Neural cell (in vitro differentiated cells): ENCODE measurements at regions not wholly inside any gene's neighbourhood (a gene's known extent, or its start where the extent isn't known, plus 50 kb on each side); places are given as distances from the start of the nearest gene placed in this dataset.
A peak's percentile ranks its signal among the peaks of the same experiment; 100 is the strongest.

Experiments
- H2AFZ ChIP-seq: fragments of 200-600, 300-800 bp; sonication (generic), shearing (Covaris generic); 2 replicates; pipeline ENCODE4 v1.6.0; 2014; ENCODE audit warnings: low read depth, mild to moderate bottlenecking, antibody characterized with exemption, low read length, moderate library complexity
- H3F3A ChIP-seq: fragments of 200-600 bp; shearing (Covaris generic); 2 replicates; pipeline ENCODE4 v1.6.1; 2016; ENCODE audit warnings: mild to moderate bottlenecking, moderate library complexity, mixed read lengths, antibody characterized with exemption, low read length; ENCODE audit not compliant: insufficient read depth, poor library complexity, severe bottlenecking
- H3K27ac ChIP-seq: fragments of 200-600, 300-800 bp; sonication (generic), shearing (Covaris generic); 2 replicates; pipeline ENCODE4 v1.5.1; 2014; ENCODE audit warnings: mild to moderate bottlenecking, low read length, moderate library complexity
- H3K27me3 ChIP-seq: fragments of 300-800, 200-600 bp; sonication (generic), shearing (Covaris generic); 2 replicates; pipeline ENCODE4 v1.6.0; 2014; ENCODE audit warnings: mild to moderate bottlenecking, low read depth, low read length, moderate library complexity; ENCODE audit not compliant: insufficient read depth
- H3K36me3 ChIP-seq: fragments of 300-800, 200-600 bp; sonication (generic), shearing (Covaris generic); 2 replicates; pipeline ENCODE4 v1.5.1; 2014; ENCODE audit warnings: mild to moderate bottlenecking, antibody characterized with exemption, low read length, moderate library complexity; ENCODE audit not compliant: insufficient read depth
- H3K4me2 ChIP-seq: fragments of 300-800, 200-600 bp; sonication (generic), shearing (Covaris generic); 2 replicates; pipeline ENCODE4 v1.6.0; 2014; ENCODE audit warnings: mild to moderate bottlenecking, low read length
- H3K4me3 ChIP-seq: fragments of 300-800, 200-600 bp; sonication (generic), shearing (Covaris generic); 2 replicates; pipeline ENCODE4 v1.5.1; 2014; ENCODE audit warnings: mild to moderate bottlenecking, low read length, moderate library complexity
- H3K79me2 ChIP-seq: fragments of 200-600 bp; shearing (Covaris generic); replicated peaks from 2 replicates; pipeline ENCODE4 v1.6.0; 2014; ENCODE audit warnings: mild to moderate bottlenecking, low read length, moderate library complexity; ENCODE audit not compliant: insufficient read depth
- H3K9ac ChIP-seq: fragments of 300-800, 200-600 bp; sonication (generic), shearing (Covaris generic); 2 replicates; pipeline ENCODE4 v1.6.1; 2016; ENCODE audit warnings: mild to moderate bottlenecking, low read length, mixed read lengths
- H3K9me2 ChIP-seq: fragments of 200-600 bp; shearing (Covaris generic); 2 replicates; pipeline ENCODE4 v1.6.1; 2016; ENCODE audit warnings: mild to moderate bottlenecking, low read length, mixed read lengths; ENCODE audit not compliant: insufficient read depth
- H3K9me3 ChIP-seq: fragments of 200-600, 300-800 bp; sonication (generic), shearing (Covaris generic); 2 replicates; pipeline ENCODE4 v1.6.1; 2016; ENCODE audit warnings: mild to moderate bottlenecking, mixed run types, low read length, moderate library complexity, mixed read lengths
- H4K20me1 ChIP-seq: fragments of 200-600 bp; shearing (Covaris generic); 2 replicates; pipeline ENCODE4 v1.6.1; 2016; ENCODE audit warnings: mild to moderate bottlenecking, mixed run types; ENCODE audit not compliant: insufficient read depth
- EP300 ChIP-seq: fragments of 450-650 bp; conservative IDR thresholded peaks from 2 replicates; pipeline ENCODE4 v1.6.1; 2014; ENCODE audit warnings: antibody characterized with exemption, mild to moderate bottlenecking, moderate library complexity; ENCODE audit not compliant: poor library complexity, severe bottlenecking
- EZH2 ChIP-seq: fragments of 200-600, 300-800 bp; shearing (Covaris generic), sonication (generic); IDR thresholded peaks from 2 replicates; pipeline ENCODE4 v1.6.1; 2014; ENCODE audit warnings: antibody characterized with exemption, low read length, borderline replicate concordance, mild to moderate bottlenecking; ENCODE audit not compliant: insufficient read depth, poor library complexity, severe bottlenecking
- MXI1 ChIP-seq: fragments of 450-650 bp; conservative IDR thresholded peaks from 2 replicates; pipeline ENCODE4 v1.6.1; 2014; ENCODE audit warnings: antibody characterized with exemption, mild to moderate bottlenecking; ENCODE audit not compliant: poor library complexity, severe bottlenecking
- POLR2AphosphoS5 ChIP-seq: IDR thresholded peaks from 2 replicates; pipeline ENCODE4 v1.6.1; 2012
- RAD21 ChIP-seq: fragments of 450-650 bp; conservative IDR thresholded peaks from 2 replicates; pipeline ENCODE4 v1.6.1; 2014; ENCODE audit warnings: antibody characterized with exemption, mild to moderate bottlenecking, moderate library complexity
- REST ChIP-seq: IDR thresholded peaks from 2 replicates; pipeline ENCODE4 v1.6.1; 2012; ENCODE audit warnings: borderline replicate concordance
- SMC3 ChIP-seq: fragments of 450-650 bp; conservative IDR thresholded peaks from 2 replicates; pipeline ENCODE4 v1.6.1; 2014; ENCODE audit warnings: antibody characterized with exemption, mild to moderate bottlenecking, moderate library complexity; ENCODE audit not compliant: poor library complexity
- TAF1 ChIP-seq: IDR thresholded peaks from 2 replicates; pipeline ENCODE4 v1.6.1; 2012; ENCODE audit warnings: low read depth
- TF ChIP-seq, protein P1 (sequence below): fragments of 450-650 bp; IDR thresholded peaks from 2 replicates; pipeline ENCODE4 v1.5.1; 2014; ENCODE audit warnings: antibody characterized with exemption, mild to moderate bottlenecking, moderate library complexity; ENCODE audit not compliant: poor library complexity, severe bottlenecking

GRCh38 chr6:95423331-95423730 lies 154.0 kb upstream of the MANEA start:
- Histone ChIP-seq H3K79me2 (no peaks in the 10 kb centered on the region), H3K36me3 (no peaks in the 10 kb centered on the region), H3F3A (no peaks in the 10 kb centered on the region), H3K4me2 (no peak overlapping the region), H3K4me3 (no peak overlapping the region), H4K20me1 (no peaks in the 10 kb centered on the region), H3K9me2 (no peaks in the 10 kb centered on the region), H3K9ac (no peak overlapping the region), H3K27me3 (no peaks in the 10 kb centered on the region), H2AFZ (no peak overlapping the region), H3K9me3 (peaks cover 6% of the 10 kb centered on the region), H3K27ac (no peak overlapping the region)
- TF ChIP-seq EP300 (no peak), SMC3 (no peak), MXI1 (no peak), EZH2 (no peak), RAD21 (no peak), POLR2AphosphoS5 (no peak), REST (no peak), TAF1 (no peak)
- TF ChIP-seq, protein P1, sequence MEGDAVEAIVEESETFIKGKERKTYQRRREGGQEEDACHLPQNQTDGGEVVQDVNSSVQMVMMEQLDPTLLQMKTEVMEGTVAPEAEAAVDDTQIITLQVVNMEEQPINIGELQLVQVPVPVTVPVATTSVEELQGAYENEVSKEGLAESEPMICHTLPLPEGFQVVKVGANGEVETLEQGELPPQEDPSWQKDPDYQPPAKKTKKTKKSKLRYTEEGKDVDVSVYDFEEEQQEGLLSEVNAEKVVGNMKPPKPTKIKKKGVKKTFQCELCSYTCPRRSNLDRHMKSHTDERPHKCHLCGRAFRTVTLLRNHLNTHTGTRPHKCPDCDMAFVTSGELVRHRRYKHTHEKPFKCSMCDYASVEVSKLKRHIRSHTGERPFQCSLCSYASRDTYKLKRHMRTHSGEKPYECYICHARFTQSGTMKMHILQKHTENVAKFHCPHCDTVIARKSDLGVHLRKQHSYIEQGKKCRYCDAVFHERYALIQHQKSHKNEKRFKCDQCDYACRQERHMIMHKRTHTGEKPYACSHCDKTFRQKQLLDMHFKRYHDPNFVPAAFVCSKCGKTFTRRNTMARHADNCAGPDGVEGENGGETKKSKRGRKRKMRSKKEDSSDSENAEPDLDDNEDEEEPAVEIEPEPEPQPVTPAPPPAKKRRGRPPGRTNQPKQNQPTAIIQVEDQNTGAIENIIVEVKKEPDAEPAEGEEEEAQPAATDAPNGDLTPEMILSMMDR, result no peak

- Histone ChIP-seq H3F3A (no peaks in the 10 kb centered on the region), H3K9me2 (no peaks in the 10 kb centered on the region), H3K9me3 (no peaks in the 10 kb centered on the region), H3K4me2 (no peak overlapping the region), H3K27me3 (no peaks in the 10 kb centered on the region), H3K27ac (no peak overlapping the region), H3K9ac (no peak overlapping the region), H3K36me3 (no peaks in the 10 kb centered on the region), H2AFZ (no peak overlapping the region), H3K4me3 (no peak overlapping the region), H4K20me1 (no peaks in the 10 kb centered on the region), H3K79me2 (no peaks in the 10 kb centered on the region)
- TF ChIP-seq EP300 (no peak), REST (no peak), MXI1 (no peak), TAF1 (no peak), RAD21 (peak; percentile 89), SMC3 (peak; percentile 92), EZH2 (no peak), POLR2AphosphoS5 (no peak)
- TF ChIP-seq, protein P1, result peak; percentile 84
Measured at GRCh38 chr6:95431637-95432228, 145.6 kb upstream of the MANEA start.
